ENCODE measurements at regions not wholly inside any gene's neighbourhood (a gene's known extent, or its start where the extent isn't known, plus 50 kb on each side); places are given as distances from the start of the nearest gene placed in this dataset.

GRCh38 chr4:96755569-96756484 lies 915.9 kb downstream of the PDHA2 start:
- TF ChIP-seq, protein P1, sequence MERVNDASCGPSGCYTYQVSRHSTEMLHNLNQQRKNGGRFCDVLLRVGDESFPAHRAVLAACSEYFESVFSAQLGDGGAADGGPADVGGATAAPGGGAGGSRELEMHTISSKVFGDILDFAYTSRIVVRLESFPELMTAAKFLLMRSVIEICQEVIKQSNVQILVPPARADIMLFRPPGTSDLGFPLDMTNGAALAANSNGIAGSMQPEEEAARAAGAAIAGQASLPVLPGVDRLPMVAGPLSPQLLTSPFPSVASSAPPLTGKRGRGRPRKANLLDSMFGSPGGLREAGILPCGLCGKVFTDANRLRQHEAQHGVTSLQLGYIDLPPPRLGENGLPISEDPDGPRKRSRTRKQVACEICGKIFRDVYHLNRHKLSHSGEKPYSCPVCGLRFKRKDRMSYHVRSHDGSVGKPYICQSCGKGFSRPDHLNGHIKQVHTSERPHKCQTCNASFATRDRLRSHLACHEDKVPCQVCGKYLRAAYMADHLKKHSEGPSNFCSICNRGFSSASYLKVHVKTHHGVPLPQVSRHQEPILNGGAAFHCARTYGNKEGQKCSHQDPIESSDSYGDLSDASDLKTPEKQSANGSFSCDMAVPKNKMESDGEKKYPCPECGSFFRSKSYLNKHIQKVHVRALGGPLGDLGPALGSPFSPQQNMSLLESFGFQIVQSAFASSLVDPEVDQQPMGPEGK (CRISPR knock-in tag; IDR thresholded peaks at IDR 0.05; ENCODE audit: borderline replicate concordance), result no peak
- no peak for TF ChIP-seq RARB (CRISPR knock-in tag; IDR thresholded peaks at IDR 0.05)
- TF ChIP-seq, protein P2, sequence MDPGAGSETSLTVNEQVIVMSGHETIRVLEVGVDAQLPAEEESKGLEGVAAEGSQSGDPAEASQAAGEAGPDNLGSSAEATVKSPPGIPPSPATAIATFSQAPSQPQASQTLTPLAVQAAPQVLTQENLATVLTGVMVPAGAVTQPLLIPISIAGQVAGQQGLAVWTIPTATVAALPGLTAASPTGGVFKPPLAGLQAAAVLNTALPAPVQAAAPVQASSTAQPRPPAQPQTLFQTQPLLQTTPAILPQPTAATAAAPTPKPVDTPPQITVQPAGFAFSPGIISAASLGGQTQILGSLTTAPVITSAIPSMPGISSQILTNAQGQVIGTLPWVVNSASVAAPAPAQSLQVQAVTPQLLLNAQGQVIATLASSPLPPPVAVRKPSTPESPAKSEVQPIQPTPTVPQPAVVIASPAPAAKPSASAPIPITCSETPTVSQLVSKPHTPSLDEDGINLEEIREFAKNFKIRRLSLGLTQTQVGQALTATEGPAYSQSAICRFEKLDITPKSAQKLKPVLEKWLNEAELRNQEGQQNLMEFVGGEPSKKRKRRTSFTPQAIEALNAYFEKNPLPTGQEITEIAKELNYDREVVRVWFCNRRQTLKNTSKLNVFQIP (CRISPR knock-in tag; IDR thresholded peaks at IDR 0.05; ENCODE audit: borderline replicate concordance, low read depth), result no peak
- TF ChIP-seq SNAI2 (CRISPR knock-in tag; IDR thresholded peaks at IDR 0.05), result no peak
- TF ChIP-seq ZNF70 (CRISPR knock-in tag; IDR thresholded peaks at IDR 0.05), result no peak
- no peak for TF ChIP-seq GLIS3 (CRISPR knock-in tag; IDR thresholded peaks at IDR 0.05)
- TF ChIP-seq ISL1 (CRISPR knock-in tag; IDR thresholded peaks at IDR 0.05), result no peak
- no peak for TF ChIP-seq TOX (CRISPR knock-in tag; IDR thresholded peaks at IDR 0.05; ENCODE audit: borderline replicate concordance)
- TF ChIP-seq CREB5 (CRISPR knock-in tag; IDR thresholded peaks at IDR 0.05; ENCODE audit: low read depth), result no peak
- TF ChIP-seq ARNTL (CRISPR knock-in tag; IDR thresholded peaks at IDR 0.05; ENCODE audit: borderline replicate concordance, low read depth), result no peak
- TF ChIP-seq, protein P3, sequence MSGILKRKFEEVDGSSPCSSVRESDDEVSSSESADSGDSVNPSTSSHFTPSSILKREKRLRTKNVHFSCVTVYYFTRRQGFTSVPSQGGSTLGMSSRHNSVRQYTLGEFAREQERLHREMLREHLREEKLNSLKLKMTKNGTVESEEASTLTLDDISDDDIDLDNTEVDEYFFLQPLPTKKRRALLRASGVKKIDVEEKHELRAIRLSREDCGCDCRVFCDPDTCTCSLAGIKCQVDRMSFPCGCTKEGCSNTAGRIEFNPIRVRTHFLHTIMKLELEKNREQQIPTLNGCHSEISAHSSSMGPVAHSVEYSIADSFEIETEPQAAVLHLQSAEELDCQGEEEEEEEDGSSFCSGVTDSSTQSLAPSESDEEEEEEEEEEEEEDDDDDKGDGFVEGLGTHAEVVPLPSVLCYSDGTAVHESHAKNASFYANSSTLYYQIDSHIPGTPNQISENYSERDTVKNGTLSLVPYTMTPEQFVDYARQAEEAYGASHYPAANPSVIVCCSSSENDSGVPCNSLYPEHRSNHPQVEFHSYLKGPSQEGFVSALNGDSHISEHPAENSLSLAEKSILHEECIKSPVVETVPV (CRISPR knock-in tag; IDR thresholded peaks at IDR 0.05), result no peak
- no peak for TF ChIP-seq OSR1 (CRISPR knock-in tag; IDR thresholded peaks at IDR 0.05)
